IMR-90 (cell line): ENCODE measurements at regions not wholly inside any gene's neighbourhood (a gene's known extent, or its start where the extent isn't known, plus 50 kb on each side); places are given as distances from the start of the nearest gene placed in this dataset.

Experiments
- ATAC-seq: fragments of 200-7000 bp; cut with Tn5 transposase; 2 replicates; pipeline ENCODE4 v1.9.1; 2020; ENCODE audit warnings: low read depth, mild to moderate bottlenecking, moderate library complexity
- BruUV-seq: library from RNA; stranded (reverse); fragments of 400-500 nt; replicated peaks from 2 replicates; lab custom pipeline; 2021; lab: Mats Ljungman, UMichigan
- CTCF ChIA-PET: fragments of 300-600 bp; formaldehyde crosslinking; extraction: SDS; loops from one replicate; lab custom pipeline; 2021; ENCODE audit warnings: antibody characterized with exemption; lab: Yijun Ruan, JAX
- POLR2A ChIA-PET: fragments of 300-600 bp; sonication (Branson Sonifier 250); formaldehyde crosslinking; loops from one replicate; lab custom pipeline; 2022; ENCODE audit warnings: antibody characterized with exemption; ENCODE audit not compliant: unreplicated experiment; lab: Charles Lee
- DNase-seq: peaks from one replicate; pipeline ENCODE4 v3.0.0; 2013
- H2AFZ ChIP-seq: replicated peaks from 2 replicates; pipeline ENCODE3; 2013; ENCODE audit warnings: low read length, mild to moderate bottlenecking; ENCODE audit not compliant: poor library complexity
- H2AK5ac ChIP-seq: 2 replicates; pipeline ENCODE4 v1.6.1; 2013; ENCODE audit warnings: low read depth, low read length, inconsistent platforms
- H2AK9ac ChIP-seq: replicated peaks from 2 replicates; pipeline ENCODE3; 2013; ENCODE audit warnings: mild to moderate bottlenecking, low read depth, low read length, moderate library complexity; ENCODE audit not compliant: poor library complexity
- H2BK120ac ChIP-seq: 2 replicates; pipeline ENCODE4 v1.6.1; 2013; ENCODE audit warnings: low read depth, low read length, inconsistent platforms
- H2BK15ac ChIP-seq: 3 replicates; pipeline ENCODE4 v1.6.1; 2013; ENCODE audit warnings: low read depth, low read length, inconsistent platforms
- H2BK20ac ChIP-seq: 2 replicates; pipeline ENCODE4 v1.6.1; 2013; ENCODE audit warnings: low read depth, mild to moderate bottlenecking, inconsistent platforms, low read length, moderate library complexity
- H2BK5ac ChIP-seq: 2 replicates; pipeline ENCODE4 v1.6.1; 2013; ENCODE audit warnings: mild to moderate bottlenecking, low read depth, low read length, inconsistent platforms; ENCODE audit not compliant: poor library complexity, severe bottlenecking
- H3K14ac ChIP-seq: replicated peaks from 2 replicates; pipeline ENCODE4 v1.6.1; 2013; ENCODE audit warnings: low read depth, low read length, inconsistent platforms
- H3K18ac ChIP-seq: 2 replicates; pipeline ENCODE4 v1.6.1; 2013; ENCODE audit warnings: low read depth, low read length, control low read depth
- H3K23ac ChIP-seq: 2 replicates; pipeline ENCODE4 v1.6.1; 2013; ENCODE audit warnings: low read depth, low read length, inconsistent platforms
- H3K27ac ChIP-seq: 2 replicates; pipeline ENCODE4 v1.5.1; 2013; ENCODE audit warnings: mild to moderate bottlenecking, control low read depth, low read length; ENCODE audit not compliant: insufficient read depth
- H3K27me3 ChIP-seq: 2 replicates; pipeline ENCODE4 v1.6.1; 2013; ENCODE audit warnings: low read length; ENCODE audit not compliant: control insufficient read depth, insufficient read depth
- H3K36me3 ChIP-seq: 2 replicates; pipeline ENCODE4 v1.6.1; 2013; ENCODE audit warnings: low read length, mixed read lengths; ENCODE audit not compliant: control insufficient read depth, insufficient read depth
- H3K4ac ChIP-seq: 2 replicates; pipeline ENCODE4 v1.6.1; 2013; ENCODE audit warnings: low read depth, low read length, inconsistent platforms
- H3K4me1 ChIP-seq: 2 replicates; pipeline ENCODE4 v1.6.1; 2013; ENCODE audit warnings: low read length, mixed read lengths; ENCODE audit not compliant: control insufficient read depth, insufficient read depth
- H3K4me2 ChIP-seq: 2 replicates; pipeline ENCODE4 v1.6.1; 2013; ENCODE audit warnings: low read depth, mild to moderate bottlenecking, control low read depth, low read length, moderate library complexity
- H3K4me3 ChIP-seq: 2 replicates; pipeline ENCODE4 v1.5.1; 2013; ENCODE audit warnings: low read depth, mild to moderate bottlenecking, control low read depth, low read length, moderate library complexity; ENCODE audit not compliant: insufficient read depth
- H3K56ac ChIP-seq: 2 replicates; pipeline ENCODE4 v1.6.1; 2013; ENCODE audit warnings: low read length, inconsistent platforms; ENCODE audit not compliant: insufficient read depth; ENCODE audit errors: extremely low read depth
- H3K79me1 ChIP-seq, 2 experiments: 2 replicates each; pipeline ENCODE4 v1.6.1; 2013; ENCODE audit warnings: low read length in 2 of 2, inconsistent platforms in 1 of 2, low read depth in 1 of 2
- H3K9ac ChIP-seq: 2 replicates; pipeline ENCODE4 v1.6.1; 2013; ENCODE audit warnings: low read depth, low read length, control low read depth
- H3K9me1 ChIP-seq: 2 replicates; pipeline ENCODE4 v1.6.1; 2013; ENCODE audit warnings: low read length, inconsistent platforms; ENCODE audit not compliant: insufficient read depth
- H3K9me3 ChIP-seq: 2 replicates; pipeline ENCODE4 v1.6.1; 2013; ENCODE audit warnings: low read length; ENCODE audit not compliant: control insufficient read depth, insufficient read depth
- H4K20me1 ChIP-seq: 2 replicates; pipeline ENCODE4 v1.6.1; 2013; ENCODE audit warnings: low read length, inconsistent platforms; ENCODE audit not compliant: insufficient read depth
- H4K5ac ChIP-seq: 2 replicates; pipeline ENCODE4 v1.6.1; 2013; ENCODE audit warnings: mild to moderate bottlenecking, low read depth, low read length, control low read depth
- H4K8ac ChIP-seq, 2 experiments: 2 replicates each; pipeline ENCODE4 v1.6.1; 2013; ENCODE audit warnings: low read depth in 2 of 2, low read length in 2 of 2, control low read depth in 1 of 2, inconsistent platforms in 1 of 2
- H4K91ac ChIP-seq: 2 replicates; pipeline ENCODE4 v1.6.1; 2013; ENCODE audit warnings: low read depth, low read length, inconsistent platforms; ENCODE audit not compliant: insufficient read depth
- CHD1 ChIP-seq: IDR thresholded peaks from 2 replicates; pipeline ENCODE4 v1.6.1; 2012; ENCODE audit warnings: low read depth, low read length, improper control_type of control experiment
- CTCF ChIP-seq: conservative IDR thresholded peaks from 2 replicates; pipeline ENCODE4 v1.5.1; 2012; ENCODE audit warnings: mild to moderate bottlenecking, low read depth, low read length, improper control_type of control experiment
- FOS ChIP-seq: fragments of 150-350 bp; IDR thresholded peaks from 2 replicates; pipeline ENCODE4 v1.6.1; 2016; ENCODE audit warnings: low read depth, low read length
- MAFK ChIP-seq: IDR thresholded peaks from 2 replicates; pipeline ENCODE4 v1.6.1; 2012; ENCODE audit warnings: low read depth, low read length, improper control_type of control experiment
- NFE2L2 ChIP-seq: fragments of 150-350 bp; IDR thresholded peaks from 2 replicates; pipeline ENCODE4 v1.6.1; 2016; ENCODE audit warnings: low read depth, mild to moderate bottlenecking, low read length
- RAD21 ChIP-seq: IDR thresholded peaks from 2 replicates; pipeline ENCODE4 v1.6.1; 2012; ENCODE audit warnings: low read length, improper control_type of control experiment
- RCOR1 ChIP-seq: IDR thresholded peaks from 2 replicates; pipeline ENCODE4 v1.6.1; 2012; ENCODE audit warnings: mild to moderate bottlenecking, low read length, improper control_type of control experiment; ENCODE audit not compliant: insufficient replicate concordance
- RFX5 ChIP-seq: IDR thresholded peaks from 2 replicates; pipeline ENCODE4 v1.8.0; 2012; ENCODE audit warnings: low read depth, mild to moderate bottlenecking, low read length, moderate library complexity
- USF2 ChIP-seq: fragments of 150-350 bp; IDR thresholded peaks from 2 replicates; pipeline ENCODE4 v1.6.1; 2017; ENCODE audit warnings: mild to moderate bottlenecking, antibody characterized with exemption, low read length, low read depth
- WGBS, 2 experiments: methylation state at CpG; one replicate each; pipeline versions ENCODE4 v1.1.5 to v1.1.7; 2013; ENCODE audit warnings: missing lambda C conversion rate in 2 of 2; ENCODE audit not compliant: insufficient read length in 1 of 2; ENCODE audit errors: extremely low coverage in 2 of 2; 5-methylcytosine and 5-hydroxymethylcytosine counted together
- dilution Hi-C: fragments of 300-500 bp; cut with HindIII; formaldehyde crosslinking; loops from one replicate; pipeline ENCODE4 v1.14.3; 2018; ENCODE audit warnings: low sequenced_read_pairs; ENCODE audit not compliant: unreplicated experiment
- in situ Hi-C: fragments of 300-500 bp; cut with MboI; formaldehyde crosslinking; loops from 3 replicates; pipeline ENCODE4 v1.14.3; 2019; ENCODE audit warnings: low sequenced_read_pairs, inconsistent platforms, mixed read lengths
- intact Hi-C: fragments of 100-400 bp; cut with micrococcal nuclease; formaldehyde crosslinking; loops from 2 replicates; pipeline ENCODE4 v1.10.0; 2022

- Histone ChIP-seq H4K20me1 (no peaks in the 10 kb centered on the region), H3K79me1 (no peaks in the 10 kb centered on the region), H2AK9ac (no peak overlapping the region), H2AK5ac (no peak overlapping the region), H3K56ac (no peak overlapping the region), H3K14ac (no peak overlapping the region), H3K23ac (no peak overlapping the region), H3K36me3 (no peaks in the 10 kb centered on the region), H3K4me1 (no peaks in the 10 kb centered on the region), H3K4ac (no peak overlapping the region), H3K9me1 (no peaks in the 10 kb centered on the region), H3K4me3 (no peak overlapping the region), H2BK15ac (no peak overlapping the region), H4K5ac (no peak overlapping the region), H2BK20ac (no peak overlapping the region), H2BK120ac (no peak overlapping the region), H3K27ac (no peak overlapping the region), H3K9me3 (no peaks in the 10 kb centered on the region), H2BK5ac (no peak overlapping the region), H4K8ac (no peak overlapping the region), H3K18ac (no peak overlapping the region), H3K27me3 (no peaks in the 10 kb centered on the region; the same call in none of the 2 replicates), H2AFZ (no peak overlapping the region), H3K4me2 (no peak overlapping the region), H4K91ac (no peak overlapping the region), H3K9ac (no peak overlapping the region)
- ChIA-PET POLR2A (no interaction called here), CTCF (no interaction called here)
- intact Hi-C loops (no loop called here), in situ Hi-C loops (no loop called here), dilution Hi-C loops (no loop called here)
- WGBS, 2 experiments: no CpG with 5 or more reads among the region's 5 CpGs
- TF ChIP-seq RFX5 (no peak), CTCF (no peak), NFE2L2 (no peak), RCOR1 (no peak), USF2 (no peak), RAD21 (no peak), CHD1 (no peak), FOS (no peak), MAFK (no peak)
- ATAC-seq (no peak), DNase-seq (no peak)
- no TSS peak for BruUV-seq
These were observed 125.6 kb downstream of the CD47 start for GRCh38 chr3:107965136-107965655.
